GM10266 (cell line): ENCODE measurements at regions not wholly inside any gene's neighbourhood (a gene's known extent, or its start where the extent isn't known, plus 50 kb on each side); places are given as distances from the start of the nearest gene placed in this dataset.

Experiments used
- DNase-seq: peaks from one replicate; pipeline ENCODE4 v3.0.0; 2012; ENCODE audit errors: extremely low spot score
- TF ChIP-seq, protein P1 (sequence below): IDR thresholded peaks from 2 replicates; pipeline ENCODE4 v1.5.1; 2012; ENCODE audit warnings: mild to moderate bottlenecking, low read depth; ENCODE audit not compliant: control insufficient read depth, insufficient read depth; ENCODE audit errors: missing control alignments

DNA sequence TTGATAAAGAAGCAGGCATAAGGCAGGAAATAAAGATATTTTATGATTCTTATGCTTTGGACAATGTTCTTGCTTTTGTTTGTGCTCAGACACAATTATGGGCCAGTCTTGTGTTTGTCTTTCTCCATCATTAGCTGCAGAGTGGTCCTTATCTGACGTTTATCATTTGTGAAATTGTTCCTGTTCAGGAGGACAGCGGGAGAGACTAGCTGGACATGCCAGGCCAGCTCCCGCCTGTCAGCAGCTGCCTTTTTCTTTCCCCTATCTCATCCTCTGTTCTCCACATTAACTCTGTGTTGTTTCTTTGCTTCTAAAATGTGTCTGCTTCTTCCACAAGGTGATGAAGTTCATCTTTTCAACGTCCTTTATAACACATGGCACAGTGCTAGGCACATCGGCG lies 333.5 kb downstream of the NPIPA8 start:
- TF ChIP-seq, protein P1, sequence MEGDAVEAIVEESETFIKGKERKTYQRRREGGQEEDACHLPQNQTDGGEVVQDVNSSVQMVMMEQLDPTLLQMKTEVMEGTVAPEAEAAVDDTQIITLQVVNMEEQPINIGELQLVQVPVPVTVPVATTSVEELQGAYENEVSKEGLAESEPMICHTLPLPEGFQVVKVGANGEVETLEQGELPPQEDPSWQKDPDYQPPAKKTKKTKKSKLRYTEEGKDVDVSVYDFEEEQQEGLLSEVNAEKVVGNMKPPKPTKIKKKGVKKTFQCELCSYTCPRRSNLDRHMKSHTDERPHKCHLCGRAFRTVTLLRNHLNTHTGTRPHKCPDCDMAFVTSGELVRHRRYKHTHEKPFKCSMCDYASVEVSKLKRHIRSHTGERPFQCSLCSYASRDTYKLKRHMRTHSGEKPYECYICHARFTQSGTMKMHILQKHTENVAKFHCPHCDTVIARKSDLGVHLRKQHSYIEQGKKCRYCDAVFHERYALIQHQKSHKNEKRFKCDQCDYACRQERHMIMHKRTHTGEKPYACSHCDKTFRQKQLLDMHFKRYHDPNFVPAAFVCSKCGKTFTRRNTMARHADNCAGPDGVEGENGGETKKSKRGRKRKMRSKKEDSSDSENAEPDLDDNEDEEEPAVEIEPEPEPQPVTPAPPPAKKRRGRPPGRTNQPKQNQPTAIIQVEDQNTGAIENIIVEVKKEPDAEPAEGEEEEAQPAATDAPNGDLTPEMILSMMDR, result no peak
- DNase-seq, result no peak

DNA sequence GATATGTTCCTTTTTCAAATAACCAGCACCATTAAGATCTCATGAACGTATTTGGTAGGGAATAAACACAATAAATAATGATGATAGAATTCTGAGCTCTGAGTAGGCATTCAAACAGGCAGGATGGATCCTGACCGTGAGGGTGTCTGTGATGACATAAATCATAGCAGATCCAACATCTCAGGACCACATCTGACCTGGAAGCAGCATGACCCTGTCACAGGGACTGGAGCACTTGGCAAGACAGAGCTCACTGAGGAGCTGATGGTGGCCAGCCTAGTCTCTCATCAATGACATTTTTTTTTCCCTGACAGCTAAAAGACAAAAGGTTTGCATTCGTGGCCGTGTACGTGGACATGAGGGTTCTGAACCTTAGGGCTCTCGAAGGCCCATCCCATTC lies 337.5 kb downstream of the NPIPA8 start:
- TF ChIP-seq, protein P1, result no peak
- DNase-seq, result no peak

DNA sequence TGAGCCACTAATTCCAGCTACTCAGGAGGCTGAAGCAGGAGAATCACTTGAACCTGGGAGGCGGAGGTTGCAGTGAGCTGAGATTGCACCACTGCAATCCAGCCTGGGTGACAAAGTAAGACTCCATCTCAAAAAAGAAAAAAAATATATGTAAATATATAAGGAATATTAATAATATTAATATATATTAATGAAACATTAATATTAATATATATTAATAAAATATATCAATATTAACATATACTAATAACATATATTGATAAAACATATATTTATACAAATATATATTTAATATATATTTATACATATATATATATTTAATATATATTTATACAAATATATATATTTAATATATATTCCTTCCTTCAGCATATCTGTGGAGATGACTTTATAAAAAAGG lies 338.0 kb downstream of the NPIPA8 start:
- TF ChIP-seq, protein P1, result no peak
- no peak for DNase-seq

DNA sequence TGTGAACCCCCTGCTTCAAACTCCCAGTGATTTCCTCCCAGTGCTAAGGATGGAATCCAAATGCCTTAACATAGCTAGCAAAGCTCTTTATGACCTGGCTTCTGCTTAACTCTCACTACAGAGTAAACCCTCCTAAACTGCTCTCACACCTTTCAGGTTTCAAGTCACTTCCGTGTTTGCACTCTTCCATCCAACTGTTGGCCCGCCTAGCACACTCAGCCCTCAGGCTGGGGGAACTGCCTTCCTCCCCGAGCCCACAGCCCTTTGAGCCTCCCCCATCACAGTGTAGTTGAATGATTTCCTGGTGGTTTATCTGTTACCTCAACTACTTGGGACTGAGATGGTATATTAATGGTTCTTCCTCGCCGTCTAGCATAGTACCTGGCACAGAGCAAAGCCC lies 342.5 kb downstream of the NPIPA8 start:
- no peak for DNase-seq
- TF ChIP-seq, protein P1, result no peak

DNA sequence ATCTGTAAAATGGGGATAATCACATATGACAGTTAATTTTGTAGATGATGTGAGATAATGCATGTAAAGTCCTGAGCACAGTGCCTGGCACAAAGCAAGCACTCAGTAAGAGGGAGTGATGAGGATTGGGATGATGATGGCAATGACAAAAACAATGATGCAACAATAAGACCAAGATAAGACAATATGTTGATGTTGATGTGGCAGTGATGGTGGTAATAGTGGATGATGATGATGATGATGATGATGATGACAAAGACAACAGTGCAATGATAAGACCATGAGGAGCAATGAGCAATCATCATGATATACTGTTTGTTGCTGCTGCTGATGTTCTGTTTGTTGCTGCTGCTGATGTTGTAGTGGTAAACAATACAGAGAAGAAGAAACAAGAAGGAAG lies 344.1 kb downstream of the NPIPA8 start:
- TF ChIP-seq, protein P1, result no peak
- DNase-seq, result no peak

DNA sequence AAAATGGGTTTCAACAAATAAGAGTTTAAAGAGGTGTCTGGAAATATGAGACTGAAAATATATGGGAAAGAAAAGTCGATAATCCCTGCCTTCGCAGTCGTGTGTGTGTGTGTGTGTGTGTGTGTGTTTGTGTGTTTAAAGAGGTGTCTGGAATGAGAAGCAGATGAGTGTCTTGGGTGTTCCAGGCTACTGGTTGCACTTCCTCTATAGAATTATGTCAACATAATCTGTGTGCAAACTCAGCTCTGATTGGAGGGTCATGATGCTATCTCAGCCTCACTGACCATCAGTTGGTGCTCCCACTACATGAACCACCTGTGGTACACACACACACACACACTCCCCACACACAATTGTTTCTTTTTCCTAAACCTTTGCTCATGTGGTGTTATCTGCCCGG lies 347.3 kb downstream of the NPIPA8 start:
- TF ChIP-seq, protein P1, result no peak
- no peak for DNase-seq

DNA sequence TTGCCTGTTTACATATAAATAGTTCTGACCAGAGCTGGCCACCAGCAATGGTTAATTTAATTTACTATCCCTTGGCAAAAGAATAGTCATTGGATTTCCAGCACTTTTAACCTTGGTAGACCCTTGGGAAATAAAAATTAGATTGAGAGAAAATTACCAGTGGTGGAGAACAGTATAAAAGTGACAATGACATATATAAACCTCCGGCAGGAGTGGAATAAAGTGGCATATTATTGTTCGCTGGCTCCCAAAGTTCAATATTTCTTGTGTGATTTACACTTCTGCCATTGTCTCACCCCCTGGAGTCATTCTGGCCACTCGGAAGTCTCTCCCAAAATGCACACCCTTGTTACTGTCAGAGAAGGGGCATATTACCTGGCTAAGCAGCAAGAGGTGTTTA lies 347.7 kb downstream of the NPIPA8 start:
- DNase-seq, result no peak

More for the DNA sequence above, 347.7 kb downstream of the NPIPA8 start:
- TF ChIP-seq, protein P1, result no peak
